GM12878 (cell line): ENCODE measurements at regions not wholly inside any gene's neighbourhood (a gene's known extent, or its start where the extent isn't known, plus 50 kb on each side); places are given as distances from the start of the nearest gene placed in this dataset.

Source experiments
- ATAC-seq: fragments of 200-7000 bp; cut with Tn5 transposase; 3 replicates; pipeline ENCODE4 v1.9.1; 2020; ENCODE audit warnings: mild to moderate bottlenecking, moderate library complexity
- BruUV-seq: library from RNA; stranded (reverse); fragments of 400-500 nt; replicated peaks from 2 replicates; lab custom pipeline; 2021; lab: Mats Ljungman, UMichigan
- CTCF ChIA-PET: fragments of 300-600 bp; sonication (Branson Sonifier 250); formaldehyde crosslinking; extraction: SDS; loops from one replicate; lab custom pipeline; 2021; ENCODE audit warnings: inconsistent platforms; lab: Yijun Ruan, JAX
- POLR2A ChIA-PET: fragments of 350-600 bp; formaldehyde crosslinking; extraction: SDS; loops from one replicate; lab custom pipeline; 2021; ENCODE audit warnings: inconsistent platforms; lab: Charles Lee
- RAD21 ChIA-PET: fragments of 300-600 bp; sonication (Branson Sonifier 250); formaldehyde crosslinking; loops from one replicate; lab custom pipeline; 2023; ENCODE audit warnings: antibody characterized with exemption; ENCODE audit not compliant: unreplicated experiment; lab: Charles Lee
- SMC1A ChIA-PET: fragments of 300-600 bp; sonication (Branson Sonifier 250); formaldehyde crosslinking; loops from one replicate; lab custom pipeline; 2023; ENCODE audit not compliant: unreplicated experiment, uncharacterized antibody; lab: Charles Lee
- DNase-seq: peaks from one replicate; pipeline ENCODE4 v3.0.0-alpha.2; 2011; ENCODE audit warnings: low read depth, low spot score
- FAIRE-seq: peaks from 3 replicates; lab custom pipeline; 2011; peaks lifted over from hg19 to GRCh38; lab: Jason Lieb, UNC
- H2AFZ ChIP-seq: 2 replicates; pipeline ENCODE4 v1.6.0; 2011; ENCODE audit warnings: low read depth, low read length, control low read depth; ENCODE audit not compliant: control insufficient read depth
- H3K27ac ChIP-seq: 2 replicates; pipeline ENCODE4 v1.5.1; 2011; ENCODE audit warnings: control low read depth; ENCODE audit not compliant: control insufficient read depth, insufficient read depth
- H3K27me3 ChIP-seq, 2 experiments: replicated peaks in 1 of 2; 2 replicates each; pipeline versions ENCODE4 v1.6.0 to v1.6.1; 2011; ENCODE audit warnings: low read length in 1 of 2; ENCODE audit not compliant: control insufficient read depth in 2 of 2, insufficient read depth in 2 of 2
- H3K36me3 ChIP-seq, 2 experiments: 2 replicates each; pipeline ENCODE4 v1.5.1; 2011; ENCODE audit warnings: low read length in 1 of 2; ENCODE audit not compliant: control insufficient read depth in 2 of 2, insufficient read depth in 2 of 2
- H3K4me1 ChIP-seq: 2 replicates; pipeline ENCODE4 v1.6.1; 2011; ENCODE audit warnings: mild to moderate bottlenecking, low read length, moderate library complexity, mixed read lengths; ENCODE audit not compliant: control insufficient read depth, insufficient read depth
- H3K4me2 ChIP-seq: 2 replicates; pipeline ENCODE4 v1.6.0; 2011; ENCODE audit warnings: control low read depth; ENCODE audit not compliant: control insufficient read depth, insufficient read depth
- H3K4me3 ChIP-seq: fragments of 200-600 bp; sonication (generic); 2 replicates; pipeline ENCODE4 v1.5.1; 2016
- H3K79me2 ChIP-seq: 2 replicates; pipeline ENCODE4 v1.6.0; 2011; ENCODE audit warnings: low read length; ENCODE audit not compliant: control insufficient read depth, insufficient read depth
- H3K9ac ChIP-seq: 2 replicates; pipeline ENCODE4 v1.8.0; 2011; ENCODE audit warnings: low read length, control low read depth, mixed read lengths; ENCODE audit not compliant: control insufficient read depth, insufficient read depth
- H3K9me3 ChIP-seq: replicated peaks from 3 replicates; pipeline ENCODE4 v1.5.1; 2011; ENCODE audit warnings: mild to moderate bottlenecking, low read length; ENCODE audit not compliant: control insufficient read depth, insufficient read depth
- H4K20me1 ChIP-seq: 2 replicates; pipeline ENCODE4 v1.6.0; 2011; ENCODE audit not compliant: control insufficient read depth, insufficient read depth
- CHD1 ChIP-seq: IDR thresholded peaks from 2 replicates; pipeline ENCODE4 v1.6.1; 2012; ENCODE audit warnings: low read depth, low read length, improper control_type of control experiment
- HDAC6 ChIP-seq: fragments of 200-600 bp; sonication (generic); IDR thresholded peaks from one replicate; pipeline ENCODE4 v1.8.0; 2017; ENCODE audit warnings: antibody characterized with exemption; ENCODE audit not compliant: unreplicated experiment
- LARP7 ChIP-seq: fragments of 450-650 bp; IDR thresholded peaks from 2 replicates; pipeline ENCODE4 v1.6.1; 2017; ENCODE audit warnings: mild to moderate bottlenecking
- NFYA ChIP-seq: IDR thresholded peaks from 2 replicates; pipeline ENCODE4 v1.6.1; 2011; ENCODE audit warnings: low read depth, mild to moderate bottlenecking, low read length, improper control_type of control experiment, borderline replicate concordance
- POLR2AphosphoS2 ChIP-seq: IDR thresholded peaks from 2 replicates; pipeline ENCODE4 v1.6.1; 2011; ENCODE audit warnings: low read depth, mild to moderate bottlenecking, low read length, improper control_type of control experiment, moderate library complexity
- RBBP5 ChIP-seq: fragments of 200-600 bp; sonication (generic); conservative IDR thresholded peaks from 2 replicates; pipeline ENCODE4 v1.6.1; 2016
- RELA ChIP-seq: fragments of 450-650 bp; IDR thresholded peaks from 2 replicates; pipeline ENCODE4 v1.8.0; 2014; ENCODE audit warnings: borderline replicate concordance; ENCODE audit not compliant: partially characterized antibody
- SMC3 ChIP-seq: IDR thresholded peaks from 2 replicates; pipeline ENCODE4 v1.6.1; 2011; ENCODE audit warnings: low read length, improper control_type of control experiment, borderline replicate concordance
- ZNF24 ChIP-seq: fragments of 450-650 bp; IDR thresholded peaks from 2 replicates; pipeline ENCODE4 v1.6.1; 2017; ENCODE audit warnings: antibody characterized with exemption, mild to moderate bottlenecking
- WGBS: methylation state at CpG from one replicate; pipeline ENCODE4 v1.1.6; 2016; ENCODE audit warnings: low lambda C conversion rate; ENCODE audit not compliant: insufficient replicate concordance, insufficient coverage; ENCODE audit errors: missing lambda C conversion rate; 5-methylcytosine and 5-hydroxymethylcytosine counted together
- in situ Hi-C: fragments of 300-500 bp; cut with MboI; formaldehyde crosslinking; loops from 9 replicates; pipeline ENCODE4 v1.14.3; 2018; ENCODE audit warnings: mixed read lengths
- intact Hi-C: fragments of 100-400 bp; cut with micrococcal nuclease; formaldehyde crosslinking; loops from one replicate; pipeline ENCODE4 v1.14.2; 2022; ENCODE audit not compliant: unreplicated experiment
- TF ChIP-seq, protein P1 (sequence below): fragments of 450-650 bp; IDR thresholded peaks from 2 replicates; pipeline ENCODE4 v1.6.1; 2016; ENCODE audit warnings: mild to moderate bottlenecking
- TF ChIP-seq, protein P2 (sequence below): fragments of 450-650 bp; IDR thresholded peaks from 2 replicates; pipeline ENCODE4 v1.6.1; 2017; ENCODE audit warnings: mild to moderate bottlenecking, moderate library complexity
- TF ChIP-seq, protein P3 (sequence below): IDR thresholded peaks from 2 replicates; pipeline ENCODE4 v1.6.1; 2011; ENCODE audit warnings: low read depth, mild to moderate bottlenecking, low read length, moderate library complexity, borderline replicate concordance; ENCODE audit errors: extremely low read depth

DNA sequence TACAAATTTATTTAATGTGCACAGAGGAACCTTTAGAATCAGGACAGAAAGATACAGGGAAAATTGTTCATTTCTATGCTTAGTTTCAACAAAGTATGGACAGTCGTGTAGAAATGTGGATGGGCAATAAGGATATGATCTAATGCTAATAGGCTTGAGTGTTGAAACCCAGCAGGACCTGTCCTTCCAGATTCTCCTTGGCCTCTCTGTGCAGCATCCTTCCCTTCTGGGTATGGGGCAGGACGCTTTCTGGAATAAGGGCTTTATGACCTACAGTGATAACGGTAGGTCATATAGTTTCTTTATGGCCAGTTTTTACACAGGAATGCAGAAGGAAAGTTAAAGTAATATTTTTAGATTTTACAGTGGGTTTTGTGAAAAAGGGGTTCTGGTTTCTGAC, 698.1 kb downstream of the SI start:
- H3K4me3 ChIP-seq = no peak overlapping the region
- 13% methylated on average over 3 of the region's 3 CpGs for WGBS
- H3K79me2 ChIP-seq = no peaks in the 10 kb centered on the region
- in situ Hi-C loops = no loop called here
- ATAC-seq (no peak), DNase-seq (no peak), FAIRE-seq (no peak)
- H3K9ac ChIP-seq = no peak overlapping the region
- H3K9me3 ChIP-seq = no peaks in the 10 kb centered on the region
- no peak for TF ChIP-seq RBBP5
- no peak for TF ChIP-seq POLR2AphosphoS2
- TF ChIP-seq, protein P1, sequence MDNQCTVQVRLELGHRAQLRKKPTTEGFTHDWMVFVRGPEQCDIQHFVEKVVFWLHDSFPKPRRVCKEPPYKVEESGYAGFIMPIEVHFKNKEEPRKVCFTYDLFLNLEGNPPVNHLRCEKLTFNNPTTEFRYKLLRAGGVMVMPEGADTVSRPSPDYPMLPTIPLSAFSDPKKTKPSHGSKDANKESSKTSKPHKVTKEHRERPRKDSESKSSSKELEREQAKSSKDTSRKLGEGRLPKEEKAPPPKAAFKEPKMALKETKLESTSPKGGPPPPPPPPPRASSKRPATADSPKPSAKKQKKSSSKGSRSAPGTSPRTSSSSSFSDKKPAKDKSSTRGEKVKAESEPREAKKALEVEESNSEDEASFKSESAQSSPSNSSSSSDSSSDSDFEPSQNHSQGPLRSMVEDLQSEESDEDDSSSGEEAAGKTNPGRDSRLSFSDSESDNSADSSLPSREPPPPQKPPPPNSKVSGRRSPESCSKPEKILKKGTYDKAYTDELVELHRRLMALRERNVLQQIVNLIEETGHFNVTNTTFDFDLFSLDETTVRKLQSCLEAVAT = no peak
- TF ChIP-seq ZNF24 = no peak
- H3K27me3 ChIP-seq = no peaks in the 10 kb centered on the region
- H3K4me1 ChIP-seq = no peaks in the 10 kb centered on the region
- H3K4me2 ChIP-seq = no peak overlapping the region
- SMC1A ChIA-PET = no interaction called here
- POLR2A ChIA-PET = no interaction called here
- intact Hi-C loops = no loop called here
- BruUV-seq = no TSS peak
- H3K27ac ChIP-seq = no peak overlapping the region
- RAD21 ChIA-PET = no interaction called here
- no peaks in the 10 kb centered on the region for H4K20me1 ChIP-seq
- no peak overlapping the region for H2AFZ ChIP-seq
- CTCF ChIA-PET = no interaction called here
- H3K36me3 ChIP-seq = no peaks in the 10 kb centered on the region

DNA sequence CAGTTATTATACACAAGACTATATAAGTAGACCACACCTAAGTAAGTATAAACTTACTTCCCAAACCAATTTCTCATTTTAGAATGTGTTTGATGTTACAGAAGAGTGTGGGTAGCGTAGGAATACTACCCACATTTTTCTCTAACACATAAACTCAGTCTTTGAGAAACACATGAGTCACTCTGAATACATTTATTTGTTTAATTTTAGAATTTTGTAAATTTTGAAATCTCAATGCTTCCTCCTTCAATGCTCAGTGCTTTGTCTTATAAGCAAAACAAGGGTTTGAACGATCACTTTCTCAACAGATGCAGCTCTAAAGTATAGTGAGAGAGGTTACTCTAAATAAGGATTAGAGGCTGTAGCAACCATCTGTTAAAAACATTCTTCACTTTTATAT, 700.8 kb downstream of the SI start:
- no peak overlapping the region for H3K27ac ChIP-seq
- no peak for ATAC-seq
- POLR2A ChIA-PET = no interaction called here
- BruUV-seq = no TSS peak
- CTCF ChIA-PET = no interaction called here
- H4K20me1 ChIP-seq = no peaks in the 10 kb centered on the region
- RAD21 ChIA-PET = no interaction called here
- SMC1A ChIA-PET = no interaction called here
- H3K79me2 ChIP-seq = no peaks in the 10 kb centered on the region
- FAIRE-seq = no peak
- in situ Hi-C loops (no loop called here), intact Hi-C loops (no loop called here)
- no peak overlapping the region for H3K4me3 ChIP-seq
- 0% methylated on average over 2 of the region's 2 CpGs for WGBS
- H3K4me1 ChIP-seq = no peaks in the 10 kb centered on the region
- H3K36me3 ChIP-seq = no peaks in the 10 kb centered on the region
- DNase-seq = no peak
- H2AFZ ChIP-seq = no peak overlapping the region
- H3K9ac ChIP-seq = no peak overlapping the region
- no peak overlapping the region for H3K4me2 ChIP-seq
- no peaks in the 10 kb centered on the region for H3K9me3 ChIP-seq
- H3K27me3 ChIP-seq = no peaks in the 10 kb centered on the region
- TF ChIP-seq NFYA (no peak), LARP7 (no peak), RELA (no peak), SMC3 (no peak), CHD1 (no peak), HDAC6 (no peak)
- TF ChIP-seq, protein P2, sequence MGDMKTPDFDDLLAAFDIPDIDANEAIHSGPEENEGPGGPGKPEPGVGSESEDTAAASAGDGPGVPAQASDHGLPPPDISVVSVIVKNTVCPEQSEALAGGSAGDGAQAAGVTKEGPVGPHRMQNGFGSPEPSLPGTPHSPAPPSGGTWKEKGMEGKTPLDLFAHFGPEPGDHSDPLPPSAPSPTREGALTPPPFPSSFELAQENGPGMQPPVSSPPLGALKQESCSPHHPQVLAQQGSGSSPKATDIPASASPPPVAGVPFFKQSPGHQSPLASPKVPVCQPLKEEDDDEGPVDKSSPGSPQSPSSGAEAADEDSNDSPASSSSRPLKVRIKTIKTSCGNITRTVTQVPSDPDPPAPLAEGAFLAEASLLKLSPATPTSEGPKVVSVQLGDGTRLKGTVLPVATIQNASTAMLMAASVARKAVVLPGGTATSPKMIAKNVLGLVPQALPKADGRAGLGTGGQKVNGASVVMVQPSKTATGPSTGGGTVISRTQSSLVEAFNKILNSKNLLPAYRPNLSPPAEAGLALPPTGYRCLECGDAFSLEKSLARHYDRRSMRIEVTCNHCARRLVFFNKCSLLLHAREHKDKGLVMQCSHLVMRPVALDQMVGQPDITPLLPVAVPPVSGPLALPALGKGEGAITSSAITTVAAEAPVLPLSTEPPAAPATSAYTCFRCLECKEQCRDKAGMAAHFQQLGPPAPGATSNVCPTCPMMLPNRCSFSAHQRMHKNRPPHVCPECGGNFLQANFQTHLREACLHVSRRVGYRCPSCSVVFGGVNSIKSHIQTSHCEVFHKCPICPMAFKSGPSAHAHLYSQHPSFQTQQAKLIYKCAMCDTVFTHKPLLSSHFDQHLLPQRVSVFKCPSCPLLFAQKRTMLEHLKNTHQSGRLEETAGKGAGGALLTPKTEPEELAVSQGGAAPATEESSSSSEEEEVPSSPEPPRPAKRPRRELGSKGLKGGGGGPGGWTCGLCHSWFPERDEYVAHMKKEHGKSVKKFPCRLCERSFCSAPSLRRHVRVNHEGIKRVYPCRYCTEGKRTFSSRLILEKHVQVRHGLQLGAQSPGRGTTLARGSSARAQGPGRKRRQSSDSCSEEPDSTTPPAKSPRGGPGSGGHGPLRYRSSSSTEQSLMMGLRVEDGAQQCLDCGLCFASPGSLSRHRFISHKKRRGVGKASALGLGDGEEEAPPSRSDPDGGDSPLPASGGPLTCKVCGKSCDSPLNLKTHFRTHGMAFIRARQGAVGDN = no peak
- TF ChIP-seq, protein P3, sequence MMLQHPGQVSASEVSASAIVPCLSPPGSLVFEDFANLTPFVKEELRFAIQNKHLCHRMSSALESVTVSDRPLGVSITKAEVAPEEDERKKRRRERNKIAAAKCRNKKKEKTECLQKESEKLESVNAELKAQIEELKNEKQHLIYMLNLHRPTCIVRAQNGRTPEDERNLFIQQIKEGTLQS = no peak
